ENCODE measurements at regions not wholly inside any gene's neighbourhood (a gene's known extent, or its start where the extent isn't known, plus 50 kb on each side); places are given as distances from the start of the nearest gene placed in this dataset.

- Histone ChIP-seq H3K27me3 (ENCODE audit: insufficient read depth, low read depth) (no peaks in the 10 kb centered on the region), H3K36me3 (ENCODE audit: insufficient read depth) (no peaks in the 10 kb centered on the region), H3K9ac (no peak overlapping the region), H3K4me2 (no peak overlapping the region), H3K4me1 (ENCODE audit: low read depth, poor library complexity, severe bottlenecking) (no peaks in the 10 kb centered on the region), H3K4me3 (IDR thresholded peaks at IDR 0.05; ENCODE audit: insufficient read depth, low read depth, low read length) (no peak overlapping the region), H3K27ac (no peak overlapping the region), H4K20me1 (ENCODE audit: insufficient read depth) (no peaks in the 10 kb centered on the region), H3K79me2 (ENCODE audit: insufficient read depth, low read depth) (no peaks in the 10 kb centered on the region), H2AFZ (ENCODE audit: low read depth) (no peak overlapping the region)
- TF ChIP-seq CTCF (conservative IDR thresholded peaks at IDR 0.05; ENCODE audit: low read depth, low read length), result no peak
Measured at GRCh38 chr6:164124473-164124872, 710.0 kb downstream of the QKI start.

- H3K4me2 ChIP-seq, result no peak overlapping the region
- H3K27me3 ChIP-seq (ENCODE audit: insufficient read depth, low read depth), result no peaks in the 10 kb centered on the region
- H2AFZ ChIP-seq (ENCODE audit: low read depth), result no peak overlapping the region
- H3K9ac ChIP-seq, result no peak overlapping the region
- no peaks in the 10 kb centered on the region for H3K79me2 ChIP-seq (ENCODE audit: insufficient read depth, low read depth)
- no peaks in the 10 kb centered on the region for H3K36me3 ChIP-seq (ENCODE audit: insufficient read depth)
- no peaks in the 10 kb centered on the region for H3K4me1 ChIP-seq (ENCODE audit: low read depth, poor library complexity, severe bottlenecking)
- no peak overlapping the region for H3K27ac ChIP-seq
- no peak overlapping the region for H3K4me3 ChIP-seq (IDR thresholded peaks at IDR 0.05; ENCODE audit: insufficient read depth, low read depth, low read length)
- H4K20me1 ChIP-seq (ENCODE audit: insufficient read depth), result no peaks in the 10 kb centered on the region
- no peak for TF ChIP-seq CTCF (conservative IDR thresholded peaks at IDR 0.05; ENCODE audit: low read depth, low read length)
Measured at GRCh38 chr6:164122109-164122508, 707.6 kb downstream of the QKI start.

GRCh38 chr6:164121527-164121926 is 707.0 kb downstream of the QKI start:
- Histone ChIP-seq H4K20me1 (ENCODE audit: insufficient read depth) (no peaks in the 10 kb centered on the region), H3K79me2 (ENCODE audit: insufficient read depth, low read depth) (no peaks in the 10 kb centered on the region), H3K4me3 (IDR thresholded peaks at IDR 0.05; ENCODE audit: insufficient read depth, low read depth, low read length) (no peak overlapping the region), H3K27me3 (ENCODE audit: insufficient read depth, low read depth) (no peaks in the 10 kb centered on the region), H3K4me1 (ENCODE audit: low read depth, poor library complexity, severe bottlenecking) (no peaks in the 10 kb centered on the region), H2AFZ (ENCODE audit: low read depth) (no peak overlapping the region), H3K36me3 (ENCODE audit: insufficient read depth) (no peaks in the 10 kb centered on the region), H3K27ac (no peak overlapping the region), H3K4me2 (no peak overlapping the region), H3K9ac (no peak overlapping the region)
- TF ChIP-seq CTCF (conservative IDR thresholded peaks at IDR 0.05; ENCODE audit: low read depth, low read length), result no peak

GRCh38 chr6:164114651-164115050 is 700.1 kb downstream of the QKI start:
- H3K27ac ChIP-seq, result no peak overlapping the region
- H3K36me3 ChIP-seq (ENCODE audit: insufficient read depth), result no peaks in the 10 kb centered on the region
- TF ChIP-seq CTCF (conservative IDR thresholded peaks at IDR 0.05; ENCODE audit: low read depth, low read length), result no peak
- no peaks in the 10 kb centered on the region for H3K27me3 ChIP-seq (ENCODE audit: insufficient read depth, low read depth)
- H3K4me3 ChIP-seq (IDR thresholded peaks at IDR 0.05; ENCODE audit: insufficient read depth, low read depth, low read length), result no peak overlapping the region
- no peaks in the 10 kb centered on the region for H4K20me1 ChIP-seq (ENCODE audit: insufficient read depth)
- H3K4me1 ChIP-seq (ENCODE audit: low read depth, poor library complexity, severe bottlenecking), result no peaks in the 10 kb centered on the region
- H3K4me2 ChIP-seq, result no peak overlapping the region
- H3K79me2 ChIP-seq (ENCODE audit: insufficient read depth, low read depth), result no peaks in the 10 kb centered on the region
- H2AFZ ChIP-seq (ENCODE audit: low read depth), result no peak overlapping the region
- H3K9ac ChIP-seq, result no peak overlapping the region

GRCh38 chr6:164114051-164114450 is 699.5 kb downstream of the QKI start:
- Histone ChIP-seq H3K4me2 (no peak overlapping the region), H3K4me1 (ENCODE audit: low read depth, poor library complexity, severe bottlenecking) (no peaks in the 10 kb centered on the region), H4K20me1 (ENCODE audit: insufficient read depth) (no peaks in the 10 kb centered on the region), H3K9ac (no peak overlapping the region), H2AFZ (ENCODE audit: low read depth) (no peak overlapping the region), H3K4me3 (IDR thresholded peaks at IDR 0.05; ENCODE audit: insufficient read depth, low read depth, low read length) (no peak overlapping the region), H3K27me3 (ENCODE audit: insufficient read depth, low read depth) (no peaks in the 10 kb centered on the region), H3K79me2 (ENCODE audit: insufficient read depth, low read depth) (no peaks in the 10 kb centered on the region), H3K27ac (no peak overlapping the region), H3K36me3 (ENCODE audit: insufficient read depth) (no peaks in the 10 kb centered on the region)
- TF ChIP-seq CTCF (conservative IDR thresholded peaks at IDR 0.05; ENCODE audit: low read depth, low read length), result no peak
